ENCODE measurements at regions not wholly inside any gene's neighbourhood (a gene's known extent, or its start where the extent isn't known, plus 50 kb on each side); places are given as distances from the start of the nearest gene placed in this dataset.

DNA sequence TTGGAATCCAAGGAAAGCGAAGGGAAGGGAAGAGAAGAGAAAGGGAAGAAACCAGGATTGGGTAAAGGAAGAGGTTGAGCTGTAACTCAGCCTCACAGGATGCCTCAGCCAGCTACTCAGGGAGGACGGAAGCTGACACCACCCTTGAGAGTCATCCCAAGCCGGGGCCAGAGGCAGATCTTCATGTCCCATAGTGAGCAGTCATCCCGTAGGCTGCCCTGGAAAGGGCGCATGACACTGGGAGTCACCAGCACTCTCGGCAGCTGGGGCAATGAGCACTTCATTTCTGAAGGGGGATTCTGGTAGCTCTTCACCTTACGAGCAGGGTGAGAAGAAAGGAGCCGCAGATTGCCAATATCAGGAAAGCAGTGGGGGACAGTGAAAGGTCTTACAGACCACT lies 60.1 kb upstream of the PCSK6 start:
- TF ChIP-seq, protein P1, sequence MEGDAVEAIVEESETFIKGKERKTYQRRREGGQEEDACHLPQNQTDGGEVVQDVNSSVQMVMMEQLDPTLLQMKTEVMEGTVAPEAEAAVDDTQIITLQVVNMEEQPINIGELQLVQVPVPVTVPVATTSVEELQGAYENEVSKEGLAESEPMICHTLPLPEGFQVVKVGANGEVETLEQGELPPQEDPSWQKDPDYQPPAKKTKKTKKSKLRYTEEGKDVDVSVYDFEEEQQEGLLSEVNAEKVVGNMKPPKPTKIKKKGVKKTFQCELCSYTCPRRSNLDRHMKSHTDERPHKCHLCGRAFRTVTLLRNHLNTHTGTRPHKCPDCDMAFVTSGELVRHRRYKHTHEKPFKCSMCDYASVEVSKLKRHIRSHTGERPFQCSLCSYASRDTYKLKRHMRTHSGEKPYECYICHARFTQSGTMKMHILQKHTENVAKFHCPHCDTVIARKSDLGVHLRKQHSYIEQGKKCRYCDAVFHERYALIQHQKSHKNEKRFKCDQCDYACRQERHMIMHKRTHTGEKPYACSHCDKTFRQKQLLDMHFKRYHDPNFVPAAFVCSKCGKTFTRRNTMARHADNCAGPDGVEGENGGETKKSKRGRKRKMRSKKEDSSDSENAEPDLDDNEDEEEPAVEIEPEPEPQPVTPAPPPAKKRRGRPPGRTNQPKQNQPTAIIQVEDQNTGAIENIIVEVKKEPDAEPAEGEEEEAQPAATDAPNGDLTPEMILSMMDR (IDR thresholded peaks at IDR 0.05; ENCODE audit: low read depth, low read length, poor library complexity, severe bottlenecking) = no peak
- no peak for TF ChIP-seq EZH2phosphoT487 (IDR thresholded peaks at IDR 0.05; ENCODE audit: borderline replicate concordance, low read length)

Data from DOHH2 (cell line).